ENCODE measurements at regions not wholly inside any gene's neighbourhood (a gene's known extent, or its start where the extent isn't known, plus 50 kb on each side); places are given as distances from the start of the nearest gene placed in this dataset.

GRCh38 chr6:168756009-168756634, 315.1 kb downstream of the SMOC2 start:
- Histone ChIP-seq H3K27ac (ENCODE audit: insufficient read depth, low read length) (no peak overlapping the region), H3K18ac (ENCODE audit: low read depth, low read length) (no peak overlapping the region), H2AFZ (replicated peaks; ENCODE audit: low read length, poor library complexity) (no peak overlapping the region), H3K14ac (replicated peaks; ENCODE audit: low read depth, low read length) (no peak overlapping the region), H2BK20ac (ENCODE audit: low read depth, low read length) (no peak overlapping the region), H4K8ac (ENCODE audit: low read depth in 2 of 2, low read length in 2 of 2) (no peak overlapping the region), H4K91ac (ENCODE audit: insufficient read depth, low read depth, low read length) (no peak overlapping the region), H3K4me1 (ENCODE audit: control insufficient read depth, insufficient read depth, low read length) (no peaks in the 10 kb centered on the region), H3K36me3 (ENCODE audit: control insufficient read depth, insufficient read depth, low read length) (no peaks in the 10 kb centered on the region), H3K4me3 (ENCODE audit: insufficient read depth, low read depth, low read length) (no peak overlapping the region), H3K23ac (ENCODE audit: low read depth, low read length) (no peak overlapping the region), H3K56ac (ENCODE audit: extremely low read depth, insufficient read depth, low read length) (no peak overlapping the region), H3K4me2 (ENCODE audit: low read depth, low read length) (no peak overlapping the region), H3K4ac (ENCODE audit: low read depth, low read length) (no peak overlapping the region), H2AK5ac (ENCODE audit: low read depth, low read length) (no peak overlapping the region), H2BK15ac (ENCODE audit: low read depth, low read length) (no peak overlapping the region), H2AK9ac (replicated peaks; ENCODE audit: low read depth, low read length, poor library complexity) (no peak overlapping the region), H3K79me1 (ENCODE audit: low read depth in 1 of 2, low read length in 2 of 2) (no peaks in the 10 kb centered on the region), H3K27me3 (ENCODE audit: control insufficient read depth, insufficient read depth, low read length) (no peaks in the 10 kb centered on the region), H3K9me3 (ENCODE audit: control insufficient read depth, insufficient read depth, low read length) (peaks cover 16% of the 10 kb centered on the region), H3K9ac (ENCODE audit: low read depth, low read length) (no peak overlapping the region), H4K20me1 (ENCODE audit: insufficient read depth, low read length) (no peaks in the 10 kb centered on the region), H2BK5ac (ENCODE audit: low read depth, low read length, poor library complexity, severe bottlenecking) (no peak overlapping the region), H4K5ac (ENCODE audit: low read depth, low read length) (no peak overlapping the region), H3K9me1 (ENCODE audit: insufficient read depth, low read length) (no peaks in the 10 kb centered on the region), H2BK120ac (ENCODE audit: low read depth, low read length) (no peak overlapping the region)
- ATAC-seq (ENCODE audit: low read depth) (no peak), DNase-seq (no peak)
- intact Hi-C loops (cut with micrococcal nuclease) (no loop called here), in situ Hi-C loops (cut with MboI; ENCODE audit: low sequenced_read_pairs) (no loop called here), dilution Hi-C loops (cut with HindIII; ENCODE audit: low sequenced_read_pairs, unreplicated experiment) (no loop called here)
- WGBS, 2 experiments (ENCODE audit: extremely low coverage in 2 of 2, insufficient read length in 1 of 2): no CpG with 5 or more reads among the region's 3 CpGs
- POLR2A ChIA-PET (ENCODE audit: unreplicated experiment): no interaction called here
- BruUV-seq (replicated peaks): no TSS peak
- CTCF ChIA-PET: no interaction called here
- TF ChIP-seq RFX5 (IDR thresholded peaks at IDR 0.05; ENCODE audit: low read depth, low read length) (no peak), BHLHE40 (IDR thresholded peaks at IDR 0.05; ENCODE audit: low read depth, low read length) (no peak), RAD21 (IDR thresholded peaks at IDR 0.05; ENCODE audit: low read length) (no peak), MXI1 (IDR thresholded peaks at IDR 0.05; ENCODE audit: borderline replicate concordance, low read depth, low read length) (no peak), USF2 (IDR thresholded peaks at IDR 0.05; ENCODE audit: low read depth, low read length) (no peak), SMC3 (IDR thresholded peaks at IDR 0.05; ENCODE audit: low read depth, low read length) (no peak), MAFK (IDR thresholded peaks at IDR 0.05; ENCODE audit: low read depth, low read length) (no peak), RCOR1 (IDR thresholded peaks at IDR 0.05; ENCODE audit: insufficient replicate concordance, low read length) (no peak), POLR2A (IDR thresholded peaks at IDR 0.05; ENCODE audit: low read depth, low read length) (no peak), CEBPB (IDR thresholded peaks at IDR 0.05; ENCODE audit: low read depth, low read length) (no peak), ELK1 (IDR thresholded peaks at IDR 0.05; ENCODE audit: borderline replicate concordance, low read depth, low read length) (no peak)
